Activated T-helper 1 cell treated with anti-CD3 and anti-CD28 coated beads, Interleukin-12 subunit alpha, Interleukin-12 subunit beta, Interleukin-2, Interleukin-4 antibody, amounts not matched to agents 30 ng/mL and 10 ng/mL and 1 ng/mL, durations not matched to agents 14 hours and 24 hours and 36 hours (primary cell): ENCODE measurements at regions not wholly inside any gene's neighbourhood (a gene's known extent, or its start where the extent isn't known, plus 50 kb on each side); places are given as distances from the start of the nearest gene placed in this dataset.
"Not testable (repeated sequence)": the region's sequence is repeated elsewhere in the genome, so short reads cannot be mapped to it uniquely, and the experiment has no call there.

Source experiments
- DNase-seq: peaks from one replicate; pipeline ENCODE4 v3.0.0; 2021; ENCODE audit warnings: low spot score
- H3K27ac Mint-ChIP-seq: one replicate; pipeline ENCODE4 v1.8.0; 2021; ENCODE audit warnings: mild to moderate bottlenecking, mixed read lengths
- H3K27me3 Mint-ChIP-seq: one replicate; pipeline ENCODE4 v1.8.0; 2022; ENCODE audit warnings: mild to moderate bottlenecking, moderate library complexity, mixed read lengths; ENCODE audit not compliant: insufficient read depth
- H3K36me3 Mint-ChIP-seq: one replicate; pipeline ENCODE4 v1.8.0; 2021; ENCODE audit warnings: low read depth, mixed read lengths
- H3K4me1 Mint-ChIP-seq: one replicate; pipeline ENCODE4 v1.8.0; 2021; ENCODE audit warnings: low read depth, mixed read lengths
- H3K4me3 Mint-ChIP-seq: one replicate; pipeline ENCODE4 v1.8.0; 2021; ENCODE audit warnings: mild to moderate bottlenecking, moderate library complexity, mixed read lengths
- H3K9me3 Mint-ChIP-seq: one replicate; pipeline ENCODE4 v1.8.0; 2021; ENCODE audit warnings: mixed read lengths
- intact Hi-C: fragments of 100-400 bp; cut with micrococcal nuclease; formaldehyde crosslinking; loops from one replicate; pipeline ENCODE4 v1.15.1; 2024

DNA sequence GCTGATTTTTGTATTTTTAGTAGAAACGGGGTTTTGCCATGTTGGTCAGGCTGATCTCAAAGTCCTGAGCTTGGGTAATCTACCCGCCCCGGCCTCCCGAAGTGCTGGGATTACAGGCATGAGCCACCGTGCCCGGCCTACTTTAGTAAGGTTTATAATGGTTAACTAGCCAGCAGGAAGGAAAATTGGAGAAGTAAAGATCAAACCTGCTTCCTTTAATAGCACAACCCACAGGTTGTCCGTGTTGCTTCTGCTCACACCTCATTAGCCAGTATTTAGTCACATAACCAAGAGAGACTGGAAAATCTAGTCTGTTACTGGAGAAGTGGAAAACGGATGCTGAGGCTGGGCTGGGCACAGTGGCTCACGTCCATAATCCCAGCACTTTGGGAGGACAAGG, 51.9 kb upstream of the TBL1XR1 start:
- DNase-seq = no peak
- no peak overlapping the region for H3K27ac Mint-ChIP-seq
- no peaks in the 10 kb centered on the region for H3K4me1 Mint-ChIP-seq
- H3K9me3 Mint-ChIP-seq = peaks cover 9% of the 10 kb centered on the region
- H3K27me3 Mint-ChIP-seq = no peaks in the 10 kb centered on the region
- no peak overlapping the region for H3K4me3 Mint-ChIP-seq
- intact Hi-C loops = no loop called here
- H3K36me3 Mint-ChIP-seq = no peaks in the 10 kb centered on the region

DNA sequence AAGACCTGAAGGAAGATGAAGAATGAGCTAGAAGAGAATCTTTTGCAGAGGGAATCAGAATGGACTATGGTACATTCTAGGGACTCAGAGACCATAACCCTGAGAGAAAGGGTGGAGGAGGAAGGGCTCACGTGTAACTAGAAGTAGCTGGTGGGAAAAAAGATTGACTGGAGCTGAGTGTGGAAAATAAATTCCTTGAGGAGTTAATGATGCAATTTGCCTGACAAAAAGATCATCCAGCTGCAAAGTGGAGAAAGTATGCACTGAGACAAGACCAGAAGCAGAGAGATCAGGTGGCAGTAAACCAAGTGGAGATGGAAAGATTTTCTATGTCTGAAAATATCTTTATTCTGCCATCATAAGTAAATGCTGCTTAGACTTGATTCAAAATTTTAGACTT, 52.9 kb upstream of the TBL1XR1 start:
- intact Hi-C loops = no loop called here
- no peak overlapping the region for H3K27ac Mint-ChIP-seq
- H3K9me3 Mint-ChIP-seq = peaks cover 9% of the 10 kb centered on the region
- no peaks in the 10 kb centered on the region for H3K36me3 Mint-ChIP-seq
- no peaks in the 10 kb centered on the region for H3K27me3 Mint-ChIP-seq
- H3K4me1 Mint-ChIP-seq = no peaks in the 10 kb centered on the region
- DNase-seq = no peak
- H3K4me3 Mint-ChIP-seq = no peak overlapping the region

DNA sequence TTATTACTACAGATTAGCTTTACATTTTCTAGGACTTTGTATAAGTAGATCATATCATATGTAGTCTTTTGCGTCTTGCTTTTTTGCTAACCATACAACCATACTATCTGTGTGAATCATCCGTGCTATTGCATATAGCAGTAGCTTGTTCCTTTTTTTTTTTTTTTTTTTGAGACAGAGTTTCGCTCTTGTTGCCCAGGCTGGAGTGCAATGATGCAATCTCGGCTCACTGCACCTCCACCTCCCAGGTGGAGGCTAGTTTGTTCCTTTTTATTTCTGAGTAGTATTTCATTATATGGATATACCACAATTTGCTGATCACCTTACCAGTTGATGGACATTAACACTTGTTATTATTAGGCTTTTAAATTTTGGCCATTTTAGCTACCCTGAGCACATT, 54.5 kb upstream of the TBL1XR1 start:
- H3K36me3 Mint-ChIP-seq = no peaks in the 10 kb centered on the region

DNA sequence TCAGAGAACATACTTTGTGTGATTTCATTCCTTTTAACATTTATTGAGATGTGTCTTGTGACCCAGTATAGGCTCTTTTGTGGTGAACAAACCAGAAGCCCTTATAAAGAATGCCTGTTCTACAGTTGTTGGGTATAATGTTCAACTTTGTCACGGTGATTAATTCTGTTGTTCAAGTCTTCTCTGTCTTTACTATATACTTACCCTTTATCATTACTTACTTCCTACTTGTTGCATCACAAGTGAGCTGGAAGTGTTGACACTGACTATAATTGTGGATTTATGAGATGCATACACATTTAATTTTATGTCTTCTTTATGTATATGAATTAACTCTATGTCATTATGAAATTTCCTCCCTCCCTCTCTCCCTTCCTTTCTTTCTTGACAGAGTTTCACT, 59.7 kb upstream of the TBL1XR1 start:
- H3K36me3 Mint-ChIP-seq = no peaks in the 10 kb centered on the region
- no peak overlapping the region for H3K27ac Mint-ChIP-seq
- no peaks in the 10 kb centered on the region for H3K27me3 Mint-ChIP-seq
- intact Hi-C loops = no loop called here
- H3K4me1 Mint-ChIP-seq = no peaks in the 10 kb centered on the region
- H3K4me3 Mint-ChIP-seq = no peak overlapping the region
- DNase-seq = no peak
- no peaks in the 10 kb centered on the region for H3K9me3 Mint-ChIP-seq

More for the DNA sequence above, 54.5 kb upstream of the TBL1XR1 start:
- no peak overlapping the region for H3K4me3 Mint-ChIP-seq
- H3K27ac Mint-ChIP-seq = no peak overlapping the region
- intact Hi-C loops = no loop called here
- DNase-seq = no peak
- H3K27me3 Mint-ChIP-seq = no peaks in the 10 kb centered on the region
- peaks cover 9% of the 10 kb centered on the region for H3K9me3 Mint-ChIP-seq
- no peaks in the 10 kb centered on the region for H3K4me1 Mint-ChIP-seq

DNA sequence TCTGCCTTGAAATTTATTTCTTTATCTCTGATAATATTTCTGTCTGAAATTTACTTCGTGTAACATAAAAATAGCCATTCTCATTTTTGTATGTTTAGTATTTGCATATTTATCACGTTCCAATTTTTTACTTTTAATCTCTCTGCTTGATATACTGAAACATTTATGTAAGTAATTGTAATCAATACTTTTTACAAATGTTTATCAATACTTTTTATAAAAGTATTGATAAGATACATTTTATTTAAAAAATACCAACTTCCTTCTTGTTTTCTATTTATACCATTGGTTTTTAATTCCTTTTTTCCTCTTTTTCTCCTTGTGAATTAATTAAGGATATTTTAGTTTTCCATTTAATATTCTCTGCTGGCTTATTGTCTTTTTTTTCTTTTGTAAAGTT, 60.3 kb upstream of the TBL1XR1 start:
- Mint-ChIP-seq H3K36me3 (no peaks in the 10 kb centered on the region), H3K27ac (no peak overlapping the region), H3K4me1 (no peaks in the 10 kb centered on the region), H3K4me3 (no peak overlapping the region), H3K27me3 (no peaks in the 10 kb centered on the region), H3K9me3 (no peaks in the 10 kb centered on the region)
- intact Hi-C loops = no loop called here
- no peak for DNase-seq

DNA sequence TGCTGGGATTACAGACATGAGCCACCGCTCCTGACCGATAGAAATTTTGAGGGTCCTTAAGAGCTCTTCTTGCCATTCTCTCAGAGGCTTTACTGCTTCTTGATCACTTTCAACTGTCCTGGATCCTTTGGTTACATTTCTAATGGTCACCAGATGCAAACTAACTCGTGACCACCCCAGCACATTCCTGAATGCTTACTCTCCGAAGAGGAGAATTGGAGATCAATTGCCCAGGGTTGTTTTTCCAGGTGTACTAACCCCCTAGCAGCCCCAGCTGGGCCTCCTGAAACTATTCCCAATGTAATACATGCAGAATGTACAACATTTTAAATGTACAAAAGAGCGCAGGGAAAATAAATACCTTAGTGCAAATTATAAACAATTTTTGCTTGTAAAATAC, 65.1 kb upstream of the TBL1XR1 start:
- Mint-ChIP-seq H3K27me3 (no peaks in the 10 kb centered on the region), H3K27ac (no peak overlapping the region), H3K36me3 (no peaks in the 10 kb centered on the region), H3K4me3 (no peak overlapping the region), H3K9me3 (no peaks in the 10 kb centered on the region), H3K4me1 (no peaks in the 10 kb centered on the region)
- DNase-seq = no peak
- intact Hi-C loops = no loop called here

DNA sequence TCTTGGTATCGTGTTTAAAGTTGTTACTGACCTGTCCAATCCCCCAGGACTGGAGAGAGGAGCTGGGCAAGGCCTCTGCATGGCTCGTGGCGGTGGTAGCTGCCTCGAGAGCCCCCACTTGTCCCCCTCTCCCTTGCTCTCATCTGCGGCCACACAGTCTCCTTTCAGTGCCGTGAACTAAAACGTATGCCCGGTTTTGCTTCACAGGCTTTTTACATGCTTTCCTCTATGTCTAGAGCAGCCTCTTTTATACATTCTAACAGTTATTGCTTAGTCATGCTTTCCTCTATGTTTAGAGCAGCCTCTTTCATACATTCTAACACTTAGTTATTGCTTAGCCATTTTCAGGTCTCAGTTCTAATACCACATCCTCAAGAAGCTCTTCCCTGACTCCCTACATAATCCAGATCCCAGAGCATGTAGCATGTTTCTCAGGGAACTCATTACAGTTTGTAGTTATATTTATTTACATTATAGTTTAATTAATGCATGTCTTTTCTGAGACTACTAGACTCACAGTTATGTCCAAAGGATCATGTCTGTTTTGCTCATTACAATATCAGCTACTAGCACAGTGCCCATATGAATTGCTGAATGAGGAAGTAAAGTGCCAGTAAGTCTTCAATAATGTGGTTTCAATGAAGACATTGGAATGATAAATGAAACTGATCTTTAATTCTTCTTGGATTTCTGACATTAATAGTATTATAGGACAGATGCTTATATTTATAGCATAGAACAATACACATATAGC, 66.5 kb upstream of the TBL1XR1 start:
- Mint-ChIP-seq H3K36me3 (no peaks in the 10 kb centered on the region), H3K4me3 (no peak overlapping the region), H3K4me1 (no peaks in the 10 kb centered on the region), H3K27me3 (no peaks in the 10 kb centered on the region), H3K9me3 (no peaks in the 10 kb centered on the region), H3K27ac (no peak overlapping the region)
- DNase-seq = no peak
- intact Hi-C loops = no loop called here

DNA sequence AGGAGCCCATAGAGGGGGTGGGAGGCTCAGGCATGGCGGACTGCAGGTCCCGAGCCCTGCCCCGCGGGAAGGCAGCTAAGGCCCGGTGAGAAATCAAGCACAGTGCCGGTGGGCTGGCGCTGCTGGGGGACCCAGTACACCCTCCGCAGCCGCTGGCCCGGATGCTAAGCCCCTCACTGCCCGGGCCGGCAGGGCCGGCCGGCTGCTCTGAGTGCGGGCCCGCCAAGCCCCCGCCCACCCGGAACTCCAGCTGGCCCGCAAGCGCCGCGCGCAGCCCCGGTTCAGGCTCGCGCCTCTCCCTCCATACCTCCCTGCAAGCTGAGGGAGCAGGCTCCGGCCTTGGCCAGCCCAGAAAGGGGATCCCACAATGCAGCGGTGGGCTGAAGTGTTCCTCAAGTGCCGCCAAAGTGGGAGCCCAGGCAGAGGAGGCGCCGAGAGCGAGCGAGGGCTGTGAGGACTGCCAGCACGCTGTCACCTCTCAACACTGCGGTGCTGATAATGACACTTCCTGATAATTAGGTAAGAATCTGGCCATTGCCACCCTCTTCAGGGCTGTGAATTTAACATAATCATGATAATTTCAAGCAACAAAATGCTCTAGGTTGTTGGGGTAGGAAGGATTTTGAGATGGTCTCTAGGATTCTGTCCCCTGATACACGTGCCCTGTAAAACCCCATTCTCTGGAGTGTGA, 74.7 kb upstream of the TBL1XR1 start:
- intact Hi-C loops, H3K36me3 Mint-ChIP-seq, H3K4me3 Mint-ChIP-seq, H3K9me3 Mint-ChIP-seq, H3K4me1 Mint-ChIP-seq, H3K27me3 Mint-ChIP-seq, DNase-seq, H3K27ac Mint-ChIP-seq: not testable (repeated sequence)

DNA sequence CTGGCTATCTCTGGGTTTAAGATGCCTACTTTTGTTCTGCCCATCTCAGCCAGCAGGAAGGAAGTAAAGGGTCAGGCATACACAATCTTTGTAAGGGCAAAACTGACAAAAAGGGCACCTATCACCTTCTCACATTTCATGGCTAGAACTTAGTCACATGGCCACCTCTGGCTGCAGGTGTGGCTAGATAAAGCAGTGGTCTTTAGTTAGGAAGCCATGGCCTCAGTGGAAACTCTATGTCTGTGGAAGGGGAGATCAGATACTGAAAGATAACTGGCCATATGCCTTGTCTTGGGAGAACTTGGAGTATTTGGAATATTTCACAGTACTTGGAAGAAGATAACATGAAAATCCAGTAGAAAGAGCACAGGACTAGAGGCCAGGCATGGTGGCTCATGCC, 80.7 kb upstream of the TBL1XR1 start:
- Mint-ChIP-seq H3K4me1 (peaks cover 26% of the 10 kb centered on the region), H3K27me3 (peaks cover 1% of the 10 kb centered on the region), H3K9me3 (peaks cover 5% of the 10 kb centered on the region), H3K4me3 (no peak overlapping the region), H3K36me3 (no peaks in the 10 kb centered on the region), H3K27ac (no peak overlapping the region)
- intact Hi-C loops = no loop called here
- DNase-seq = no peak

DNA sequence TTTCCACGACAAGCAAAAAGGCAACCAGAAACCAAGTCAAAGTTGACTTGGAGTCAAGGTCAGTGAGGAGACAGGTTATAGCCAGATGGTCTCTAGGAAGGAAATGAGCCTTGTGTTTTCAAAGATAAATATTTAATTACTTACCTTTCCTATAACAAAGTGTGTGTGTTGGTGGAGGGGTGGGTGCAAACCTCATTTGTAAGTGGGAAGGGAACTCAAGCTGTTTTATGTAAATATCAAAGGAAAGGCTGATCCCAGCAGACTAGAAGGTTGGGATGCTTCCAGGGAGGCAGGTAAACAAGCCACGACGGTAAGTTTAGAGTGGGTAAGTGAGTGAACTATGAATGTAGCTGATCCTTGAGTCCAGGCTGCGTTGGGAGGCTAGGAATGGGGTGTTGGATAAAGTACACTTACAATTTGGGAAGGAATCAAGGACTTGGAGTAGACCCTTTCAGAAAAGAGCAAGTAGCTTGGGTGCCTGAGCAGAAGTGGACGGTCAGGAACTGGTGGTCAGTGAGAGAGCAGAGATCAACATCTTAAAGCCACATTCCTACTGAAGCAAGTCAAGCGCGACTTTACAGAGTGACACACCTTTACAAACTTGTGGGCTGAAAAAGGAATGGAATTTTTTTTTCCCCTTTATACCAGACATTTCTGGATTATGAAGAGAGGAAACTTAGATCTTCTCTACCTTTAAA, 82.0 kb upstream of the TBL1XR1 start:
- DNase-seq = no peak
- H3K4me3 Mint-ChIP-seq = no peak overlapping the region
- H3K4me1 Mint-ChIP-seq = peaks cover 28% of the 10 kb centered on the region
- H3K27ac Mint-ChIP-seq = no peak overlapping the region
- H3K27me3 Mint-ChIP-seq = peaks cover 1% of the 10 kb centered on the region
- intact Hi-C loops = no loop called here
- peaks cover 5% of the 10 kb centered on the region for H3K9me3 Mint-ChIP-seq
- no peaks in the 10 kb centered on the region for H3K36me3 Mint-ChIP-seq

DNA sequence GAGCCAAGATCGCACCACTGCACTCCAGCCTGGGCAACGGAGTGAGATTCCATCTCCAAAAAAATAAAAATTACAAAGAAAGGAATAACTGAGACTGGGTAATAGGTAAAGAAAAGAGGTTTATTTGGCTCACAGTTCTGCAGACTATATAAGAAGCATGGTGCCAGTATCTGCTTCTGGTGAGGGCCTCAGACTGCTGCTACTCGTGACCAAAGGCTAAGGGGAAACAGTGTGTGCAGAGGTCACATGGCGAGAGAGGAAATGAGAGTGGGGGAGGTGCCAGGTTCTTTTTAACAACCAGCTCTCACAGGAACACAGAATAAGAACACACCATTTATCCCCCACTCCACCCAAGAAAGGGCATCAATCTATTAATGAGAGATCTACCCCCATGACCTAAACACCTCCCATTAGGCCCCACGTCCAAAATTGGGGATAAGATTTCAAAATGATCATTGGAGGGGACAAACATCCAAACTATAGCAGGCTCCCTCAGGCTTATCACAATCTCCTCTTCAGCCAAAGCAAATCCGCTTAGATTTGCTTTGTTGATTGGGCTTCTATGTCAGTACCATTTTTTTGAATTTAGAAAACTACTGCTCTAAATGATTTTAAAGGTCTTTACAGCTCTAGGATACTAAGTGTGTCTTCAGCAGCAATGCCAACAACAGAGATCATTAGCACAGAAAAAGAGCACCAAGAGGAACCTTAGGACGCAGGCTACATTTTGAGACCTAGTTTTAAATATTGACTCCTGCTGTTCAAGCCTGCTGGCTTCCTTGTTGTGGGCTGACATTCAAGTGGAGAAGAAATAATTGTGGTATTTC, 84.2 kb upstream of the TBL1XR1 start:
- intact Hi-C loops = loop anchor here (5.0 kb wide), 1 partner anchor 36 kb away; no protein-coding TSS in a partner anchor
- no peak for DNase-seq
- H3K4me3 Mint-ChIP-seq = no peak overlapping the region

DNA sequence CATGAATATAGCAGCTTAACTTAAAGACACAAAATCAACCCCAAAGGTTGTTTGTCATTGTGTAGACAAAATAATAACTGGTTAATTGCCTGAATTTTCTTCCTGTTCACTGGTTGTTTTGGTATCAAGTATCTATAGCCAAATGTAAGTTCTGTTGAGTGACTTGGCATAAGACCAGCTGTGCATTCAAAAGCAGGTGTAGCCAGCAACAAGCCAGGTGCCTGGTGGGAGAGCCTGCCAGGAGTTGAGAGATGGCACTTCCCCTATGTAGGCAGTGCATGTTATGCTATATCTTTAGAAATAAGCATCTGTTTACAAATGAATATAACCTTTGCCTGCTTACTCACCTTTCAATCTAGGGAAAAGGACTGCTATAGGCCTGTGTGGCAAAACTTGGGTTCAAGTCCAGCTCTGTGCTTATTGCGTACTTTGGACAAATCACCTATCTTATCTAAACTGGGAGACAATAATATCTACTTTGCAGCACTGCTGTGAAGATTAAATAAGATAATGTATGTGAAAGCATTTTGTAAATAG, 84.9 kb upstream of the TBL1XR1 start:
- intact Hi-C loops = loop anchor here (5.0 kb wide), 1 partner anchor 35 kb away; no protein-coding TSS in a partner anchor
- H3K36me3 Mint-ChIP-seq = no peaks in the 10 kb centered on the region
- peaks cover 5% of the 10 kb centered on the region for H3K9me3 Mint-ChIP-seq
- H3K4me1 Mint-ChIP-seq = peaks cover 34% of the 10 kb centered on the region
- no peak overlapping the region for H3K4me3 Mint-ChIP-seq
- DNase-seq = no peak
- H3K27ac Mint-ChIP-seq = no peak overlapping the region
- no peaks in the 10 kb centered on the region for H3K27me3 Mint-ChIP-seq

More for the DNA sequence above, 84.2 kb upstream of the TBL1XR1 start:
- peaks cover 34% of the 10 kb centered on the region for H3K4me1 Mint-ChIP-seq
- no peaks in the 10 kb centered on the region for H3K36me3 Mint-ChIP-seq
- H3K27ac Mint-ChIP-seq = peak overlapping the region; percentile 42
- H3K9me3 Mint-ChIP-seq = peaks cover 5% of the 10 kb centered on the region
- H3K27me3 Mint-ChIP-seq = peaks cover 1% of the 10 kb centered on the region
